ENCODE measurements at regions not wholly inside any gene's neighbourhood (a gene's known extent, or its start where the extent isn't known, plus 50 kb on each side); places are given as distances from the start of the nearest gene placed in this dataset.
"Not testable (repeated sequence)": the region's sequence is repeated elsewhere in the genome, so short reads cannot be mapped to it uniquely, and the experiment has no call there.

GRCh38 chr22:33124471-33124870 lies 66.3 kb upstream of the SYN3 start:
- Histone ChIP-seq H3K27me3 (replicated peaks; ENCODE audit: control insufficient read depth, insufficient read depth, low read length) (no peaks in the 10 kb centered on the region), H3K9me3 (no peaks in the 10 kb centered on the region), H3K4me1 (no peaks in the 10 kb centered on the region), H3K4me3 (ENCODE audit: low read depth, low read length) (no peak overlapping the region), H3K36me3 (ENCODE audit: control insufficient read depth, insufficient read depth, low read length) (no peaks in the 10 kb centered on the region)
- no peaks in the 10 kb centered on the region for H3K9me3 Mint-ChIP-seq (ENCODE audit: unreplicated experiment)
- intact Hi-C loops (cut with micrococcal nuclease; ENCODE audit: unreplicated experiment) = no loop called here
- ChIA-PET POLR2A (no interaction called here), CTCF (interaction anchor here (0.5 kb wide), 1 partner anchor 74 kb away, joined by 5 read pairs; no protein-coding TSS in a partner anchor)
- no peak for TF ChIP-seq CTCF (IDR thresholded peaks at IDR 0.05; ENCODE audit: insufficient read depth in 1 of 2, low read depth in 1 of 2, low read length in 1 of 2, severe bottlenecking in 1 of 2, unreplicated experiment in 1 of 2)
- no peaks in the 10 kb centered on the region for H3K4me1 Mint-ChIP-seq (ENCODE audit: low read depth, unreplicated experiment)
- no peaks in the 10 kb centered on the region for H3K36me3 Mint-ChIP-seq (ENCODE audit: insufficient read depth, unreplicated experiment)
- H3K27ac Mint-ChIP-seq (ENCODE audit: unreplicated experiment) = no peak overlapping the region
- no peak for DNase-seq
- no peak overlapping the region for H3K4me3 Mint-ChIP-seq (ENCODE audit: unreplicated experiment)
- no TSS peak for BruUV-seq (replicated peaks)
- peaks cover 16% of the 10 kb centered on the region for H3K27me3 Mint-ChIP-seq (ENCODE audit: insufficient read depth, unreplicated experiment)

GRCh38 chr22:33122439-33122838 lies 64.3 kb upstream of the SYN3 start:
- H3K9me3 ChIP-seq; H3K36me3 Mint-ChIP-seq (ENCODE audit: insufficient read depth, unreplicated experiment); DNase-seq; intact Hi-C loops (cut with micrococcal nuclease; ENCODE audit: unreplicated experiment); H3K27ac Mint-ChIP-seq (ENCODE audit: unreplicated experiment); H3K4me3 Mint-ChIP-seq (ENCODE audit: unreplicated experiment); H3K4me1 ChIP-seq; CTCF ChIA-PET; H3K9me3 Mint-ChIP-seq (ENCODE audit: unreplicated experiment); H3K36me3 ChIP-seq (ENCODE audit: control insufficient read depth, insufficient read depth, low read length); H3K27me3 ChIP-seq (replicated peaks; ENCODE audit: control insufficient read depth, insufficient read depth, low read length); H3K4me3 ChIP-seq (ENCODE audit: low read depth, low read length); H3K4me1 Mint-ChIP-seq (ENCODE audit: low read depth, unreplicated experiment); BruUV-seq (replicated peaks): not testable (repeated sequence)
- POLR2A ChIA-PET = interaction anchor here (0.6 kb wide), 1 partner anchor 18 kb away, joined by 3 read pairs; no protein-coding TSS in a partner anchor
- H3K27me3 Mint-ChIP-seq (ENCODE audit: insufficient read depth, unreplicated experiment) = peaks cover 17% of the 10 kb centered on the region

GRCh38 chr22:33119044-33119443 lies 60.9 kb upstream of the SYN3 start:
- H3K4me3 ChIP-seq (ENCODE audit: low read depth, low read length) = no peak overlapping the region
- H3K4me1 ChIP-seq = no peaks in the 10 kb centered on the region
- no peaks in the 10 kb centered on the region for H3K4me1 Mint-ChIP-seq (ENCODE audit: low read depth, unreplicated experiment)
- no peak overlapping the region for H3K27ac Mint-ChIP-seq (ENCODE audit: unreplicated experiment)
- H3K4me3 Mint-ChIP-seq (ENCODE audit: unreplicated experiment) = no peak overlapping the region
- DNase-seq = no peak
- POLR2A ChIA-PET = no interaction called here
- H3K36me3 Mint-ChIP-seq (ENCODE audit: insufficient read depth, unreplicated experiment) = no peaks in the 10 kb centered on the region
- no TSS peak for BruUV-seq (replicated peaks)
- intact Hi-C loops (cut with micrococcal nuclease; ENCODE audit: unreplicated experiment) = no loop called here
- CTCF ChIA-PET = no interaction called here
- H3K9me3 ChIP-seq = no peaks in the 10 kb centered on the region
- no peaks in the 10 kb centered on the region for H3K27me3 ChIP-seq (replicated peaks; ENCODE audit: control insufficient read depth, insufficient read depth, low read length)
- H3K9me3 Mint-ChIP-seq (ENCODE audit: unreplicated experiment) = no peaks in the 10 kb centered on the region
- H3K36me3 ChIP-seq (ENCODE audit: control insufficient read depth, insufficient read depth, low read length) = no peaks in the 10 kb centered on the region
- peaks cover 6% of the 10 kb centered on the region for H3K27me3 Mint-ChIP-seq (ENCODE audit: insufficient read depth, unreplicated experiment)
- no peak for TF ChIP-seq CTCF (IDR thresholded peaks at IDR 0.05; ENCODE audit: insufficient read depth in 1 of 2, low read depth in 1 of 2, low read length in 1 of 2, severe bottlenecking in 1 of 2, unreplicated experiment in 1 of 2)

GRCh38 chr22:33117821-33118220 lies 59.6 kb upstream of the SYN3 start:
- CTCF ChIA-PET = no interaction called here

More at GRCh38 chr22:33117821-33118220, 59.6 kb upstream of the SYN3 start:
- Mint-ChIP-seq H3K36me3 (ENCODE audit: insufficient read depth, unreplicated experiment) (no peaks in the 10 kb centered on the region), H3K27me3 (ENCODE audit: insufficient read depth, unreplicated experiment) (peaks cover 3% of the 10 kb centered on the region), H3K4me3 (ENCODE audit: unreplicated experiment) (no peak overlapping the region), H3K9me3 (ENCODE audit: unreplicated experiment) (no peaks in the 10 kb centered on the region), H3K4me1 (ENCODE audit: low read depth, unreplicated experiment) (no peaks in the 10 kb centered on the region), H3K27ac (ENCODE audit: unreplicated experiment) (no peak overlapping the region)
- Histone ChIP-seq H3K4me1 (no peaks in the 10 kb centered on the region), H3K27me3 (replicated peaks; ENCODE audit: control insufficient read depth, insufficient read depth, low read length) (no peaks in the 10 kb centered on the region), H3K4me3 (ENCODE audit: low read depth, low read length) (no peak overlapping the region), H3K36me3 (ENCODE audit: control insufficient read depth, insufficient read depth, low read length) (no peaks in the 10 kb centered on the region), H3K9me3 (no peaks in the 10 kb centered on the region)
- BruUV-seq (replicated peaks) = no TSS peak
- no peak for TF ChIP-seq CTCF (IDR thresholded peaks at IDR 0.05; ENCODE audit: insufficient read depth in 1 of 2, low read depth in 1 of 2, low read length in 1 of 2, severe bottlenecking in 1 of 2, unreplicated experiment in 1 of 2)
- DNase-seq = no peak
- intact Hi-C loops (cut with micrococcal nuclease; ENCODE audit: unreplicated experiment) = no loop called here
- POLR2A ChIA-PET = no interaction called here

Data from Caco-2 (cell line).